ENCODE measurements at regions not wholly inside any gene's neighbourhood (a gene's known extent, or its start where the extent isn't known, plus 50 kb on each side); places are given as distances from the start of the nearest gene placed in this dataset.

DNA sequence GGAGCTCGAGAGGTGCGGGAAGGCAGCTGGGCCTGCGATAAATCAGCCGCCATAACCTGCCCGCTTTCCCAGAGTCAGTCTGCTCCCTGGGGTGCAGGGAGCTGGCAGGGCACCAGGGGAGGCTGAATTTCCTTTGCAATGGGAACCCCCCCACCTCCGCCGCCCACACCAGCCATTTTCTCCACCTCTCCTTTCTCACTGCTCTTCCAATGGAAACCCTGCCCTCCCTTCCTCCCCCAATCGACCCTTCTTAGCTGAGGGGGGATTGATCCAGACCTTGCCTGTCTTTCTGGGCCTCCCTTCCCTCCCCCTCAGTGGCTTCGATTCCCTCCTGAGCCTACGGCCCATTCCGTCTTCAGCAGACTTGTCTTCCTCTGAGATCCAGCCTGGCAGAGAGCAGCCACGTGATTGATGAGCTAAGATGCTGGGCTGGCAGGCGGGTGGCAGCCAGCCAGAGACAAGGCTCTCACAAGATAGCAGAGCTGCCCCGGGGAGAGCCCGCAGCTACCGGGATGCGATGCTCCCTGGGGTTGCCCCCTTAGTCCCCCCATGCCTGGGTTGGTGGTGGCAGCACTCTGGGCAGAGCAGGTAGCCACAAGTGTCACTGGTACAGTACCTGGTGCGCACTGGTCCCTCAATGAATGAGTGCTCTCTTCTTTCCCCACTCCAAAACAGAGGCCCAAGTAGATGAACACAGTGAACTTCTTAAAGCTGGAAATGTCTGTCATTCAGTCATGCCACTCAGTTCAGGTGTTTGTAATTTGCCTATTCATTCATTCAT is 53.7 kb upstream of the FABP6 start:
- peak; percentile 81 for DNase-seq (ENCODE audit: low spot score)

- DNase-seq (ENCODE audit: low spot score): no peak
These were observed 54.4 kb upstream of the FABP6 start for GRCh38 chr5:160174780-160175437.

GRCh38 chr5:160174290-160174689 is 55.0 kb upstream of the FABP6 start:
- DNase-seq (ENCODE audit: low spot score): no peak

DNA sequence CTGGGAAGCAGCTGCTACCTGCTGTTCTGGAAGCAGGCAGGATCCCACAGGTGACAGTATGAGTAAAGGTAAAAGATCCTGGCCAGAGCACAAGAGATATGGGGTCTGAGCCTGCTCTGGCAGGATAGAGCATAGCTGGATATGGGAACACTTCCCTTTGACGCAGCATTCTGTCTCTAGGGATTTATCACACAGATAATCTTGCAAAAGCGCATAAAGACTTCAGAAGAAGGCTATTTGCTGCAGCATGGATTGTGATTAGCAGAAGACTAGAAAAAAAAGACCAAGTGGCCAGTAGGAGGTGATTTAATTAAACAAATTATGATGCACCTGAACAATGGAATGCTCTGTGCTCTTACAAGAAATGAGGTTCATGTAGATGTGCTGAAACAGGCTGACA is 52.4 kb upstream of the PWWP2A start:
- DNase-seq (ENCODE audit: low spot score): peak; percentile 74

DNA sequence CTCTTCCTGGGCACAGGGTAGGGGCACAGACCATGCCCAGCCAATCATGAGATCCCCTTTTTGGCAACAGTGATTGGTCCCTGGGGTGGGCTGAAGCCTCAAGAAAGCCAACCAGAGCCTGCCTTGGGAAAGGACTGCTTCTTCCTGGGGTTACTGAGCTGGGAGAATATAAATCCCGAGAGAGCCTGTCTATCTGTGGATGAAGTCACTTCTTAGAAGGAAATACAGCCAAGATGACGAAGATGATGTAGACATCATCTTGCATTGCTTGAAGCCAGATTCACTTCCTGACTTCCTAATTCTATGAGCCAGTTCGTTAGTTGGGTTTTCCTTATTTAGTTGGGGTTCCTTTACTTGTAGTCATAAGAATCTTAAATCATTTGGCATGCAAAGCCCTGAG is 50.1 kb upstream of the PWWP2A start:
- peak; percentile 71 for DNase-seq (ENCODE audit: low spot score)

Measured in umbilical cord (tissue), 1 donor.